ENCODE measurements at regions not wholly inside any gene's neighbourhood (a gene's known extent, or its start where the extent isn't known, plus 50 kb on each side); places are given as distances from the start of the nearest gene placed in this dataset.
"Not testable (repeated sequence)": the region's sequence is repeated elsewhere in the genome, so short reads cannot be mapped to it uniquely, and the experiment has no call there.

DNA sequence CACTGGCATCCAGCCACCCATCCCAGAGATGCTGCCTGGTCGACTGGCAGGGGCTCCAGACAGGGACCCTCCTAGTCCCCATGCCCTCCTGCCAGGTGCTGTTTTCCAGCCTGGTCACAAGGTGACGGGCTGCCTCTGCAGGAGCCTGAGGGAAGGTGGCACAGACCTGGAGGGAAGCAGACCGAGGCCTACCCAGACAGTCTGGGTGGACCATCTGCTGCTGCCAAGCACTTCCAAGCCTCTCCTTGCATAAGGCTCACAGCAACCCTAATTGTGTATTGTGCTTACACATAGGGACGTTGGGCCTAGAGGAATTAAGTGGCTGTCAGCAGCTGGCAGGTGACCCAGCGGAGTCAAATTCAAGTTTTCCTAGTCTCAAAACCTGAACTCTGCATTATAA lies 90.1 kb upstream of the KCNJ18 start:
- DNase-seq = no peak
- in situ Hi-C loops (cut with MboI; ENCODE audit: low pct_unique_long_range_greater_than_20kb, low sequenced_read_pairs) = no loop called here

GRCh38 chr17:21603292-21603691 lies 89.0 kb upstream of the KCNJ18 start:
- in situ Hi-C loops (cut with MboI; ENCODE audit: low pct_unique_long_range_greater_than_20kb, low sequenced_read_pairs); DNase-seq: not testable (repeated sequence)

GRCh38 chr17:21611443-21611842 lies 80.9 kb upstream of the KCNJ18 start:
- in situ Hi-C loops (cut with MboI; ENCODE audit: low pct_unique_long_range_greater_than_20kb, low sequenced_read_pairs); DNase-seq: not testable (repeated sequence)

- in situ Hi-C loops (cut with MboI; ENCODE audit: low pct_unique_long_range_greater_than_20kb, low sequenced_read_pairs); DNase-seq: not testable (repeated sequence)
Observed at GRCh38 chr17:21612123-21613070, 79.9 kb upstream of the KCNJ18 start.

- in situ Hi-C loops (cut with MboI; ENCODE audit: low pct_unique_long_range_greater_than_20kb, low sequenced_read_pairs) = no loop called here
- DNase-seq = no peak
Observed at GRCh38 chr17:21613071-21613429, 79.3 kb upstream of the KCNJ18 start.

GRCh38 chr17:21626987-21627386 lies 65.3 kb upstream of the KCNJ18 start:
- DNase-seq; in situ Hi-C loops (cut with MboI; ENCODE audit: low pct_unique_long_range_greater_than_20kb, low sequenced_read_pairs): not testable (repeated sequence)

Measured in KBM-7 (cell line).